ENCODE measurements at regions not wholly inside any gene's neighbourhood (a gene's known extent, or its start where the extent isn't known, plus 50 kb on each side); places are given as distances from the start of the nearest gene placed in this dataset.

DNA sequence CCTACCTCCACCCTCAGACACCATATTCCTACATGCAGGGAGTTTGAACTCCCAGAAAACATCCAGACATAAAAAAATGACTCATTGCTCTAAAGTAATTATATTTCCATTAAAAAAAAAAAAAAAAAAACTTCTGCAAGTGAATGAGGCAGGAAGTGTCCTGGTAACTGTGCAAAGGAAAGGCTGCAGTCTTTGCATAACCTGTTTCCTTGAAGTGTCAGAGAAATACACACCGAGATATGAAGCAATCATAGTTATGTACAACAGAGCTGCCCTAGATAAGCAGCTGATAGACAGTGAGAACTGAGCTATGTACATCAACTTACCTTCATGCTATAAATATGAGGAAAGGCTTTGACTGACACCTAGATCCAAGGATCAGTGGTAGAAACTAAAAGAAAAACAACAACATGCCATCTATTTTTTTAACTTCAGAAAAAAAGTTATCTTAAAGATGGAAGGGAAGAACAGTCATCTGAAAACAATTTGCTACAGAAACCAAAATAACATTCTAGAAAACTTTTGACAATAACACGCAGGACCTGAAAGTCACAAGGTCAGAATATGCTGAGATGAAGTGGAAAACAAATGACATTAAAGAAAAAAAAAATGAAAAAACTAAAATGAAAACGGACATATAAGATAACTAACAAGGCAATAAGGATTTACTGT lies 263.2 kb downstream of the SEC23A start:
- no peak for DNase-seq

DNA sequence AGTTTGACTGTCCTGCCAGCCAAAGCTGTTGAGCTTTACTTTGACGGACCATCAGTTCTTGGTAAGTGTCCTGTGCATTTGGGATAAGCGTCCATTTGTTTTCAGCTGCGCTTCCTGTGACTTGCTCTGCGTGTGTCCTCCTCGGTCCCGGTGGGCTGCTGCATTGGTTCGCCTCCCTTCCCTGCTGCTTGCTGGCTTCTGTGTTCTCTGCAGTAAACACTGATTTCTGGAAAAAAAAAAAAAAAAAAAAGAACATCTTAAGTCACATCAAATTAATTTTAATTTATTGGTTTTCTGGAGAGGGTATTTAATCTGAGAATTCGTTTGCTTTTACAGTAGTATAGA lies 264.1 kb downstream of the SEC23A start:
- DNase-seq = no peak

DNA sequence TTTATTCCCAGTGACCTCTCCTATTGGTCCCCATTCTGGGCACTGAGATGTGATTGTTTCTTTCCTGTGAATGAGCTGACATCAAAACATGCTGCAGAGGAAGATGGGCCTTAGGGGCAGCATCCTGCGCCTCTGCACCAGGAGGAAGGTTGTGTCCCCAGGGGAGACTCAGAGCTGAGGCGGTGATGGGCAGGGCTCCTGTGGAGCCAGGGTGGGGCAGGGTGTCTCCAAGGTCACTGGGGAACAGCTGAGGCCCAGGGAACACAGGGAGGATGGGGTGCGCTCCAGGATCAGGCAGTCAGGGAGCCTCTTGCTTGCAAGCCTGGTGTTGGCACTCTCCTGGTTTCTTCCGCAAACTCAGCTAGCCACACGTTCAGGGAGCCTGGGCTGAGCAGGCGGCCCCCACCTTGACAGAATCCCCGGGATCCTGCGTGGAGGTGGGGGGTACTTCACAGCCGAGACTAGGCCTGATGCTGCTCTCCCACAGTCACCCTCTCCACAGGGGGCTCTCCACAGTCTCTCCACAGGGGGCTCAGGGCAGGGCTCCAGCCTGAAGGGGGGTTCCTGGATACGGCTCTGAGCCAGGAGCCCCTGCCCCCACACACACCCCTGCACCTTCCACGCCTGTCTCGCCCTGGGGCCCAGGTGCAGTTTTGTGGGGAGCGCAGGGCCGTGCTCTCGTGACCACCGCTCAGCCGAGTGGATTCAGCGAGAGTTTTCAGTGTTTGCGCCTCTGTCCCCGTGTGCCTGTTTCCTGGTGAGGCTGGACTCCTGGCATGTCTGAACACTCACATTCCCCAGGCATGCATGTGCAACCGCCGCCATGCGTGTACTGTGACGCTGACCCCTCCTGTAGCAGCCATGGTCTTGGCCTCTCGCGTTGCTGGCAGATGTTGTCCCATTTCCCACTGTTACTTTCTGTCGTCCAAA lies 264.7 kb downstream of the SEC23A start:
- no peak for DNase-seq

GRCh38 chr14:38837343-38838048 lies 265.5 kb downstream of the SEC23A start:
- DNase-seq = no peak

DNA sequence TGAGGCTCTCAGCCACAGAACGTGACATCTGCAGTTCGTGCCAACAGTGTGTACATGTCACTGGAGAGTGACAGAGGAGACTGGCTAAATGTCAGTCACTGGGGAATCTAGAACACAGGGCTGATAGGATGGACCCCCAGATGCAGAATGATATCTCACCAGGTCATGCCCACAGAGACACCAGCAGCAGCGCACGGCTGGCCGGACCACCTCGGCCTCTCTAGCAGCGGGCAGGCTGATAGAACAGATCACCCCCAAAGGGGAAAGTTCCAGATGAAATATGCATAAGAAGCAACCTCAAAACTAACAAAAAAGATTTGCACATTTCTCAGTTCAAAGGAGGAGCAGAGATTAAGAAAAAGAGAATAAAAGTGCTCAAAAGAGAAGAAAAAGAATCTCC lies 266.5 kb downstream of the SEC23A start:
- DNase-seq = no peak

DNA sequence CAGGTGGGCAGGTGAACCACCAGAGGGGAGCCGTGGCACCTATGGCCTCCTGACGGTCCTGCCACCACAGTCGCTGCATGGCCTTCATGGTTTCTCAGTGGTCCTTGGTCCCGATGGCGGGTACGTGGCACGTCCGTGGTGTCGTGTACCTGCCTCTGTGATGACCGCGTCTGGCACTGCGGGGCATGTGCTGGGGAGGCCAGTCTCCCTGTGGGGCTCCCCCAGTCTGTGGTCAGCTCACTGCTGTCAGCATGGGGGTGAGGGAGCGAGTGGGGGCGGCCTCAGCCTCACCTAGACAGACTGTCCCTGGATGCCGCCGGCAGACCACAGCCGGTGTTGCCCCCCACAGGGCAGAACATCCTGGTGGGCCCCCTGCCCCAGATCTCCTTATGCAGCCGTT lies 267.2 kb downstream of the SEC23A start:
- DNase-seq = no peak

GRCh38 chr14:38828183-38828827 lies 274.7 kb downstream of the SEC23A start:
- DNase-seq = peak in 1 of 2 donors; percentile 11

DNA sequence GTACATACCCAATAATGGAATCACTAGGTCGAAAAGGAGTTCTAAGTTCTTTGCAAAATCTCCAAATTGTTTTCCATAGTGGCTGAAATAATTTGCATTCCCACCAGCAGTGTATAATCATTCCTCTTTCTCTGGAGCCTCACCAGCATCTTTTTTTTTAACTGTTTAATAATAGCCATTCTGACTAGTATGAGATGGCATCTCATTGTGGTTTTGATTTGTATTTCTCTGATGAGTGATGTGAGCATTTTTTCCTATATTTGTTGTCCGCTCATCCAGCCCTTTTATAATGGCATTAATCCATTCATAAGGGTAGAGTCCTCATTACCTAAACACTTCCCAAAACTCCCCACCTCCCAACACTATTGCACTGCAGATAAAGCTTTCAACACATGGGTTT lies 278.3 kb downstream of the SEC23A start:
- DNase-seq = no peak

DNA sequence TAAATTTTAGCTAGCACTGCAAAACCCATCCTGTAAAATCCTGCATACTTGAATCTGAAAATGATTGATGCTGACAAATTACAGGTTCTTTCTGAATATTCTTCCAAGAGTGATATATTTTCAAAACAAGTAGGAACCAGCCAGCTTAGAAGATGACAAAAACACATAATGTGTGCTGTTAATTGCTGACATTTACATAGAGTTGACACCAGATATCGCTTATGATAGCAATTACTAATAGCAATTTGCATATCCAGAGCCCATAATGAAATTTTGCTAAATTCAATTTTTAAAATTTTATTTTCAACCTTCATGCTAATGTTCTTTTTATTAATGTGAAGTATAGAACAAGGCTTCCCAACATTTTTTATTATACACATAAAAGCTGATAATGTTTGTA lies 284.5 kb downstream of the SEC23A start:
- DNase-seq = no peak

GRCh38 chr14:38808734-38809455 lies 294.1 kb downstream of the SEC23A start:
- DNase-seq = no peak

- no peak for DNase-seq
Measured at GRCh38 chr14:38799671-38800070, 303.4 kb downstream of the SEC23A start.

GRCh38 chr14:38794677-38795076 lies 308.4 kb downstream of the SEC23A start:
- DNase-seq = no peak

DNA sequence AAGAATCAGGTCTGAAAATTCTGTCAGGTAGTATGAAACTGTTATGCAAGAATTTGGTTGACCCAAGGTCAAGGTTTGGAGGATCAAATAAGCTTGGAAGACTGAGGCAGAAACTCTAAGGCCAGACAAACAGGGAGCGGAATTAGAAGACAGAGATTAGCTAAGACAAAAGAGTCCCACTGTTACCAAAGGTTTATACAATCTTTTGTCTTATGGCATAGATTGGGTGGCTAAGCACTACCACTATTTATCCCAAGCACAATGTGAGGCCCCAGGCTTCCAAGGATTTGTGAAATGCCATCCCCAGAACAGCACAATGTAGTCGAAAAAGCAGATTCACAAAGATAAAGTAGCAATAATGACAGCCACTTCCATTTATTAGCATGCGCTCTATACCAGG lies 311.2 kb downstream of the SEC23A start:
- no peak for DNase-seq

GRCh38 chr14:38790916-38791315 lies 312.1 kb downstream of the SEC23A start:
- no peak for DNase-seq

- no peak for DNase-seq
Measured at GRCh38 chr14:38789805-38790204, 313.2 kb downstream of the SEC23A start.

GRCh38 chr14:38788060-38788459 lies 315.0 kb downstream of the SEC23A start:
- DNase-seq = no peak

- no peak for DNase-seq
Measured at GRCh38 chr14:38786921-38787320, 316.1 kb downstream of the SEC23A start.

- DNase-seq = no peak
Measured at GRCh38 chr14:38777401-38777800, 325.6 kb downstream of the SEC23A start.

DNA sequence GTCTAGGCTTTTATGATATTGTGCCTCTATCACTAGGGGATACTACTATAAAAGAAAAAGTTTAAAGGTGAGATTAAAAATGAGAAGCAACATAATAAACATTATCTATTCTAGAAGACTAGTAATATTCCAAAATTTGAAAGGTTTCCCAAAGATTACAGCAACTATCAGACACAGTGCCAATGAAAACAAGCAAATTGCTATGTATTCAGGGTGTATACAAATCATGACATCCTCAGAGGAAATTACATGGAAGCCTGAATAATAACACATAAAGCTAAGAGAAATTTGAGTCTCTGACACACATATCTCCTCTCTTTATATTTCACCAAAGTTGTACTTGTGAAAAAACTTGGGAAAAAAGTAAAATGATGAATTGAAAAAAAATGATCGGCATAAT lies 327.0 kb downstream of the SEC23A start:
- no peak for DNase-seq

DNA sequence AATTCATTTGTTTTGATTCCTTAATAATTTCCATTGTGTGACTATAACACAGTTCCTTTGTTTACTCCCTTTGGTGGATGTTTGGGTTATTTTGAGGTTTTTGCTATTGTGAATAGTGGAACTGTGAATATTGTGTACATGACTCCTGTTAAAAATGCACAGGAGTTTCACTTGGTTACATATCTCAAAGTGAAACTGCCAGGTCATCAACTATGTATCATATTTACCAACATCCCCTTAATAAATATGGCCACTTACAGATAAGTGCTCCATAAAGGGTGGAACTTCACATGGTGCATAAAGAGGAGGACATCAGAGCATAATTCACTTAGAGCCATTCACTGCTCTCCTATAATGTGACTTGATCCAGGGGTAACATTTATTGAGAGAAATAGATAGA lies 328.9 kb downstream of the SEC23A start:
- no peak for DNase-seq

DNA sequence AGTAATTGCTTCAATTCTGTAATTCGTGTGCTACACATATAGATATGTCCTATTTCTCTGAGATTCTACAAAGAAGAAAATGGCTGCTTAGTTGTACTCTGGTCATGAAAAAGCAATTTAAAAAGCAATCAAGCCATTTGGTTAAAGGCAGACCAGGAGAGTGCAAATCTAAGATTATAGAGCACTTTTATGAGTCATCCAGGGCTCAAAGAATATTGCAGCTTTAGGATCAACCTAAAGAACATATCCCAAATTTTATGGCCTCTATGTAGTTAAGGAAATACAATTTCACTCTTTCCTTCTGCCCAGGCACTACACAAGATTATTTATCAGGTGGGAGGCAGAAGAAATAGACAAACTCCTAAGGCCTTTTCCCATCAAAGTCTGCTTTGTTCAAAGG lies 332.8 kb downstream of the SEC23A start:
- no peak for DNase-seq

DNA sequence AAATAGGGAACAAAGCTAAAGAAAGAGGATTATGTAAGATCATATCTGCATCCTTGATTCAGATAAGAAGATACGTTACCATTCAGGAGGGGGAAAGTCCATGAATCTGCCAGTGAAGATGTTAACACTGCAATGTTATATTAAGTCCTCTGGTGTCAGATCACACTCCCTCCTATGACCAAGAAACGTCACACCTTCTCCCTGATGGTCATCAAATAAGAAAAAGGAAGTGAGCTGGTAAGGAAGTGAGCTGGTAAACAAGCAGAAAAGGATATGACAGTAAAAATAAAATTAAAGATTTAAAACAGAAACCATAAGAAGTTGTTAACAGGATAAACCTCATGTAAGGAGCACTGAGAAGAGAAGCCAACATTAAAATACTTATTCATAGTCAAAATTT lies 340.2 kb downstream of the SEC23A start:
- no peak for DNase-seq
